ENCODE measurements at regions not wholly inside any gene's neighbourhood (a gene's known extent, or its start where the extent isn't known, plus 50 kb on each side); places are given as distances from the start of the nearest gene placed in this dataset.
"Not testable (repeated sequence)": the region's sequence is repeated elsewhere in the genome, so short reads cannot be mapped to it uniquely, and the experiment has no call there.

GRCh38 chr1:166594646-166595045 is 244.6 kb upstream of the POGK start:
- Mint-ChIP-seq H3K9me3 (no peaks in the 10 kb centered on the region), H3K27ac (no peak overlapping the region), H3K4me3 (no peak overlapping the region), H3K27me3 (peaks cover 2% of the 10 kb centered on the region), H3K4me1 (no peaks in the 10 kb centered on the region), H3K36me3 (ENCODE audit: low read depth) (no peaks in the 10 kb centered on the region)
- ChIA-PET CTCF (no interaction called here), POLR2A (no interaction called here)
- DNase-seq: no peak

GRCh38 chr1:166597516-166597915 is 241.8 kb upstream of the POGK start:
- Mint-ChIP-seq H3K27me3 (peaks cover 2% of the 10 kb centered on the region), H3K9me3 (no peaks in the 10 kb centered on the region), H3K4me3 (no peak overlapping the region), H3K36me3 (ENCODE audit: low read depth) (no peaks in the 10 kb centered on the region), H3K27ac (no peak overlapping the region), H3K4me1 (no peaks in the 10 kb centered on the region)
- DNase-seq: no peak
- ChIA-PET POLR2A (no interaction called here), CTCF (no interaction called here)

- POLR2A ChIA-PET: no interaction called here
Observed at GRCh38 chr1:166600574-166600973, 238.7 kb upstream of the POGK start.

GRCh38 chr1:166601650-166602278 is 237.5 kb upstream of the POGK start:
- CTCF ChIA-PET: no interaction called here
- Mint-ChIP-seq H3K36me3 (ENCODE audit: low read depth) (no peaks in the 10 kb centered on the region), H3K9me3 (no peaks in the 10 kb centered on the region), H3K27ac (no peak overlapping the region), H3K27me3 (peaks cover 2% of the 10 kb centered on the region), H3K4me3 (no peak overlapping the region), H3K4me1 (no peaks in the 10 kb centered on the region)
- POLR2A ChIA-PET: no interaction called here
- no peak for DNase-seq

More at GRCh38 chr1:166600574-166600973, 238.7 kb upstream of the POGK start:
- H3K4me3 Mint-ChIP-seq: no peak overlapping the region
- no peak overlapping the region for H3K27ac Mint-ChIP-seq
- CTCF ChIA-PET: no interaction called here
- no peaks in the 10 kb centered on the region for H3K9me3 Mint-ChIP-seq
- H3K27me3 Mint-ChIP-seq: peaks cover 2% of the 10 kb centered on the region
- no peaks in the 10 kb centered on the region for H3K36me3 Mint-ChIP-seq (ENCODE audit: low read depth)
- no peaks in the 10 kb centered on the region for H3K4me1 Mint-ChIP-seq
- no peak for DNase-seq

- H3K27me3 Mint-ChIP-seq; CTCF ChIA-PET; H3K9me3 Mint-ChIP-seq; POLR2A ChIA-PET; H3K27ac Mint-ChIP-seq; DNase-seq; H3K4me3 Mint-ChIP-seq; H3K36me3 Mint-ChIP-seq (ENCODE audit: low read depth); H3K4me1 Mint-ChIP-seq: not testable (repeated sequence)
Observed at GRCh38 chr1:166602801-166603200, 236.5 kb upstream of the POGK start.

GRCh38 chr1:166603296-166603695 is 236.0 kb upstream of the POGK start:
- no peak overlapping the region for H3K27ac Mint-ChIP-seq
- no peaks in the 10 kb centered on the region for H3K36me3 Mint-ChIP-seq (ENCODE audit: low read depth)
- ChIA-PET POLR2A (no interaction called here), CTCF (no interaction called here)
- no peaks in the 10 kb centered on the region for H3K9me3 Mint-ChIP-seq
- DNase-seq: no peak
- H3K4me3 Mint-ChIP-seq: no peak overlapping the region
- H3K4me1 Mint-ChIP-seq: no peaks in the 10 kb centered on the region
- H3K27me3 Mint-ChIP-seq: peaks cover 2% of the 10 kb centered on the region

GRCh38 chr1:166605137-166605536 is 234.1 kb upstream of the POGK start:
- Mint-ChIP-seq H3K27ac (no peak overlapping the region), H3K36me3 (ENCODE audit: low read depth) (no peaks in the 10 kb centered on the region), H3K4me3 (no peak overlapping the region), H3K9me3 (no peaks in the 10 kb centered on the region), H3K27me3 (no peaks in the 10 kb centered on the region), H3K4me1 (no peaks in the 10 kb centered on the region)
- POLR2A ChIA-PET: no interaction called here
- no peak for DNase-seq
- CTCF ChIA-PET: no interaction called here

- Mint-ChIP-seq H3K27ac (no peak overlapping the region), H3K4me3 (no peak overlapping the region), H3K36me3 (ENCODE audit: low read depth) (no peaks in the 10 kb centered on the region), H3K4me1 (no peaks in the 10 kb centered on the region), H3K9me3 (no peaks in the 10 kb centered on the region), H3K27me3 (no peaks in the 10 kb centered on the region)
- POLR2A ChIA-PET: no interaction called here
- DNase-seq: no peak
- CTCF ChIA-PET: no interaction called here
Observed at GRCh38 chr1:166612886-166613285, 226.4 kb upstream of the POGK start.

GRCh38 chr1:166616206-166616605 is 223.1 kb upstream of the POGK start:
- DNase-seq: no peak
- Mint-ChIP-seq H3K4me3 (no peak overlapping the region), H3K27me3 (no peaks in the 10 kb centered on the region), H3K36me3 (ENCODE audit: low read depth) (no peaks in the 10 kb centered on the region), H3K9me3 (no peaks in the 10 kb centered on the region), H3K4me1 (no peaks in the 10 kb centered on the region), H3K27ac (no peak overlapping the region)
- CTCF ChIA-PET: no interaction called here
- POLR2A ChIA-PET: no interaction called here

- H3K36me3 Mint-ChIP-seq (ENCODE audit: low read depth): no peaks in the 10 kb centered on the region
- H3K27me3 Mint-ChIP-seq: peaks cover 2% of the 10 kb centered on the region
- H3K27ac Mint-ChIP-seq: no peak overlapping the region
- no peak overlapping the region for H3K4me3 Mint-ChIP-seq
- no peak for DNase-seq
- ChIA-PET CTCF (no interaction called here), POLR2A (no interaction called here)
- no peaks in the 10 kb centered on the region for H3K4me1 Mint-ChIP-seq
- H3K9me3 Mint-ChIP-seq: no peaks in the 10 kb centered on the region
Observed at GRCh38 chr1:166626711-166627110, 212.6 kb upstream of the POGK start.

GRCh38 chr1:166627558-166627957 is 211.7 kb upstream of the POGK start:
- Mint-ChIP-seq H3K27ac (no peak overlapping the region), H3K36me3 (ENCODE audit: low read depth) (no peaks in the 10 kb centered on the region), H3K27me3 (peaks cover 2% of the 10 kb centered on the region), H3K4me3 (no peak overlapping the region), H3K4me1 (no peaks in the 10 kb centered on the region), H3K9me3 (no peaks in the 10 kb centered on the region)
- POLR2A ChIA-PET: no interaction called here
- DNase-seq: no peak
- CTCF ChIA-PET: no interaction called here

GRCh38 chr1:166628259-166628658 is 211.0 kb upstream of the POGK start:
- H3K27me3 Mint-ChIP-seq: peaks cover 3% of the 10 kb centered on the region

GRCh38 chr1:166629946-166630345 is 209.3 kb upstream of the POGK start:
- H3K36me3 Mint-ChIP-seq (ENCODE audit: low read depth): no peaks in the 10 kb centered on the region
- H3K4me3 Mint-ChIP-seq: no peak overlapping the region
- no peaks in the 10 kb centered on the region for H3K4me1 Mint-ChIP-seq
- no peak for DNase-seq
- ChIA-PET POLR2A (no interaction called here), CTCF (no interaction called here)
- H3K27me3 Mint-ChIP-seq: peaks cover 3% of the 10 kb centered on the region
- no peaks in the 10 kb centered on the region for H3K9me3 Mint-ChIP-seq
- no peak overlapping the region for H3K27ac Mint-ChIP-seq

More at GRCh38 chr1:166628259-166628658, 211.0 kb upstream of the POGK start:
- no peak for DNase-seq
- Mint-ChIP-seq H3K4me1 (no peaks in the 10 kb centered on the region), H3K4me3 (no peak overlapping the region), H3K9me3 (no peaks in the 10 kb centered on the region), H3K36me3 (ENCODE audit: low read depth) (no peaks in the 10 kb centered on the region), H3K27ac (no peak overlapping the region)
- ChIA-PET POLR2A (no interaction called here), CTCF (no interaction called here)

- ChIA-PET CTCF (no interaction called here), POLR2A (no interaction called here)
- Mint-ChIP-seq H3K27ac (no peak overlapping the region), H3K4me3 (no peak overlapping the region), H3K9me3 (no peaks in the 10 kb centered on the region), H3K27me3 (peaks cover 3% of the 10 kb centered on the region), H3K4me1 (no peaks in the 10 kb centered on the region), H3K36me3 (ENCODE audit: low read depth) (no peaks in the 10 kb centered on the region)
- no peak for DNase-seq
Observed at GRCh38 chr1:166630369-166630768, 208.9 kb upstream of the POGK start.

- ChIA-PET POLR2A (no interaction called here), CTCF (no interaction called here)
- no peak overlapping the region for H3K4me3 Mint-ChIP-seq
- DNase-seq: no peak
- H3K27me3 Mint-ChIP-seq: no peaks in the 10 kb centered on the region
- no peaks in the 10 kb centered on the region for H3K4me1 Mint-ChIP-seq
- H3K27ac Mint-ChIP-seq: no peak overlapping the region
- no peaks in the 10 kb centered on the region for H3K36me3 Mint-ChIP-seq (ENCODE audit: low read depth)
- no peaks in the 10 kb centered on the region for H3K9me3 Mint-ChIP-seq
Observed at GRCh38 chr1:166638137-166638536, 201.1 kb upstream of the POGK start.
